ENCODE measurements at regions not wholly inside any gene's neighbourhood (a gene's known extent, or its start where the extent isn't known, plus 50 kb on each side); places are given as distances from the start of the nearest gene placed in this dataset.
"Not testable (repeated sequence)": the region's sequence is repeated elsewhere in the genome, so short reads cannot be mapped to it uniquely, and the experiment has no call there.

DNA sequence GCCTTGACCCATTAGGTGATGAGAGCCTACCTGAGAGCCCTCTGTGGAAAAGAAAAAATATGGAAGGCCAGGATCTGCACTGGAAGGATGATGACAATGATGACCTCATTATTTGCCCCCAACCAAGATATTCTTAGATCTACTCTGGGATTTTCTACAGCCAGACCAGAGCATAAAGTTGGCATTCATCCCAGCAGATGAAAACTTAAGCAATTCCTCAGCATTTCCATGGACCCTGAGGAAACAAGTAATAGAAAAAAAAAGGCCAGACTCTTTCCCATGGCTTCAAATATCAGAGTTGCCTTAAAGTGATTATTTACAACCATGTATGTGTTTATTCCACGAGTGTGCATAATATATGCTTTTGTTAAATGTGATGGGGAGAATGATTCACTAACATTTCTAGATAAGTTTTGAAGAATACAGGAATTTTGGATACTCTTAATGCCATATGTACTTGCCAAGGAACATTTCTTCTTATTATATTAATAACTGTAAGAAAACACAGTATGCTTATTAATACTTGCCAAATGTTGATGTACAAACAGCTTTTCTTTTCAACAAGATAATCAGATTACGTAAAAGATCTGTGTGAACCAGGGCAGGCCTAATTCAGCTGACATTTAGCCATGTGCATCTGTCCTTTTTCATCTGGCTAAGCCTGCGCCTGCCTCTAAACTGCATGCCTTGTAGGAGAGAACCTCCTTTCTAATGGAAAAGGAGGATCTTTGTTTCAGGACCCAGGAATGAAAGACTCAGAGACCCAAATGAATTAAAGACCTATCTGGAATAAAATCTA lies 94.8 kb downstream of the ARRDC3 start:
- DNase-seq (ENCODE audit: low spot score): no peak
- intact Hi-C loops (cut with DNase I): loop anchor here in 1 of 2 donors (10.0 kb wide), 1 partner anchor 96 kb away; the partner anchor contains the start of gene ARRDC3

GRCh38 chr5:91285062-91285461 lies 98.1 kb downstream of the ARRDC3 start:
- intact Hi-C loops (cut with DNase I): loop anchor here in 1 of 2 donors (10.0 kb wide), 1 partner anchor 100 kb away; the partner anchor contains the start of gene ARRDC3
- not testable (repeated sequence) for DNase-seq (ENCODE audit: low spot score)

DNA sequence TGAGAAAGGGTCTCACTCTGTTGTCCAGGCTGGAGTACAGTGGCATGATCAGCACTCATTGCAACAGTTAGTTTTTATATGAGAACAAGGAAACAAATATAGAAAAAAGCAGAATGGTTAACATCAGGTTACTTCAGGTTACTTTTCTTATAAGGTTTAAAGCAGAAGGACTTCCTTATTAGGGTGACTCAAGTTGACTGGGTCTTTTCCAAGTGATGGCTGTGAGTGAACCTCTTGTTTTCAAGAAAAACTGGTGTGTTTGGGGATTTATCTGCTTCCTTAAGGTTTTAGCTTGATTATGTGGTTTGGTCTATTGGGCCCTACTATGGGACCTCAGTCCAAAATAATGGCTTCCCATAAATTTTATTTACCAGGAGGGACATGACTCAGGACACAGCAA lies 99.2 kb downstream of the ARRDC3 start:
- no peak for DNase-seq (ENCODE audit: low spot score)
- intact Hi-C loops (cut with DNase I): loop anchor here (5.0 to 10.0 kb wide), 2 partner anchors 98 to 101 kb away; partner anchors contain the start of gene ARRDC3 (in 2 of the 2)

- intact Hi-C loops (cut with DNase I): loop anchor here (5.0 to 10.0 kb wide), 2 partner anchors 99 to 101 kb away; partner anchors contain the start of gene ARRDC3 (in 2 of the 2)
- no peak for DNase-seq (ENCODE audit: low spot score)
Measured at GRCh38 chr5:91283326-91283725, 99.8 kb downstream of the ARRDC3 start.

GRCh38 chr5:91282210-91282609 lies 100.9 kb downstream of the ARRDC3 start:
- no peak for DNase-seq (ENCODE audit: low spot score)
- intact Hi-C loops (cut with DNase I): loop anchor here (5.0 to 10.0 kb wide), 2 partner anchors 100 to 103 kb away; partner anchors contain the start of gene ARRDC3 (in 2 of the 2)

DNA sequence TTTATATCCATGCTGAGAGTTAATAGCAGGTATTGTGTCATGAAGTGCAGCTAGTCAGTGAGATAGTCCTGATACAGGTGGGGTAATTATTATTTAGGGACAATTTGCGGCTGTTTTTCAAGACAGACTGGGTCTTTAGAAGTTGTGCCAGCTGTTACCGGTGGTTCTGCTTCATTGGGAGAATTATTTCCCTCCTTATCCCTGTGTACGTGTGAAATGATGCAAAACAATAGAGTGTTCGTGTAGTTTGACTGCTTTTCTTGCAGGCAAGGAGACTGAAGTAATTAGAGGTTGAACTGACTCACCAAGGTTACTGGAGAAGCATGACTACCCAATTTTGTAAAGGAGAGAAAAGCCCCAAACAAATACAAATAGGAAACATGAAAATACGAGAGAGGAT lies 101.7 kb downstream of the ARRDC3 start:
- no peak for DNase-seq (ENCODE audit: low spot score)
- intact Hi-C loops (cut with DNase I): loop anchor here (5.0 to 10.0 kb wide), 2 partner anchors 101 to 103 kb away; partner anchors contain the start of gene ARRDC3 (in 2 of the 2)

DNA sequence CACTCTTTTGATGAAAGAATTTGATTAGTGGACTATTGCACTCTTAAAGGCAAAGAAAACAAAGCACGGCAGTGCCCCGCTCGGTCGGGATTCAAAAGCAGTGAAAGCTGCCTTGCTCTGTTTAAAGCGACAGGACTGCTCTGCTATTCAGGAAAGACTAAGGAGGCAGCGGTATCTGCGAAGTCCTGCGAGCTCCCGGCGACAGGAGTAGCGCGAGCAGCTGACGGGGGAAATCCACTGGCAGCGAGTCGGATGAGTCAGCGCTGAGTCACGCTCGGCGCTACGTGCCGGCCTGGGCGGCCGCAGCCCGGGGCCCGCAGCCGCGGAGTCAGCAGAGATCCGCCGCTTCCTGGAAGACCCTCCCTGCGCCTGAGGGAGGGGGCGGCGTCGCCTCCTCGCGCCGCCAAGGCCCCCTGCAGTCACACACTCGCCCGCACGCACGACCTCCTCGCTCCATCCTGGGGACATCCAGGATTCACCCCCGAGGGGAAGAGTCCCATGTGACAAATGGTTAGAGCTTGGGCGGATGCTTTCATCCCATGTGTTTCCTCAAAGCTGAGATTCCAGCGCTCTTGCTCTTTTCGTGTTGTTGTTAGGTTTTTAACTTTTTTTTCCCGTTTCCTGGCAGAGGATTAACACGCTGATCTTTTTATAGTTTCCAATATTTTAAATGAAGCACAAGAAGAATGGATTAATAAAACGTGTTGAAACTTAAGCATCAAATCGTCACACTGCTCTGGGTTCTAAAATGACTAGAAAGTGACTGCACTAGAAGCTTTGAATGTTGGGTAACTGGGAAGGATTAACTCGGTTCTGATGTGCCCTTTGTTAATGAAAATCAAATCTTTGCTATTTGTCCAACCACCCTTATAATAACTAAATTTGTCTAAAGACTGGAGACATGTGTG lies 102.5 kb downstream of the ARRDC3 start:
- DNase-seq (ENCODE audit: low spot score): peak; percentile 98
- intact Hi-C loops (cut with DNase I): loop anchor here (5.0 to 10.0 kb wide), 2 partner anchors 102 to 104 kb away; partner anchors contain the start of gene ARRDC3 (in 2 of the 2)

GRCh38 chr5:91277840-91278239 lies 105.3 kb downstream of the ARRDC3 start:
- intact Hi-C loops (cut with DNase I): no loop called here
- DNase-seq (ENCODE audit: low spot score): no peak

GRCh38 chr5:91277093-91277626 lies 106.0 kb downstream of the ARRDC3 start:
- intact Hi-C loops (cut with DNase I): no loop called here

DNA sequence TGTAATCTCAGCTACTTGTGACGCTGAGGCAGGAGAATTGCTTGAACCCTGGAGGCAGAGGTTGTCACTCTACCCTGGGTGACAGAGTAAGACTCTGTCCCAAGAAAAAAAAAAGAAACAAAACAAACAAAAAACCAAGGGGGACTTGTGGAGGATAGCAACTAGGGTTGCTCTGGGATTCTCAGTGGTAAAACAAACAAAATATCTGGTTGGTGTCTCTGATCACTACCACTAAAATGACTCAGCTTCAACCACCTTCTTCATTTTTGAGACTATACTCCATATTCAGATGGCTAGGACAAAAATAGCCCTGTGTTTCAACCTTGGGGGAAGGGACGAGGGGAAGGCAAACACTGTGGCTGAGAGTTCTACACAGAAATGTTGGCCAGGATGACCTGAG lies 110.3 kb downstream of the ARRDC3 start:
- no peak for DNase-seq (ENCODE audit: low spot score)
- intact Hi-C loops (cut with DNase I): no loop called here

More at GRCh38 chr5:91277093-91277626, 106.0 kb downstream of the ARRDC3 start:
- DNase-seq (ENCODE audit: low spot score): no peak

DNA sequence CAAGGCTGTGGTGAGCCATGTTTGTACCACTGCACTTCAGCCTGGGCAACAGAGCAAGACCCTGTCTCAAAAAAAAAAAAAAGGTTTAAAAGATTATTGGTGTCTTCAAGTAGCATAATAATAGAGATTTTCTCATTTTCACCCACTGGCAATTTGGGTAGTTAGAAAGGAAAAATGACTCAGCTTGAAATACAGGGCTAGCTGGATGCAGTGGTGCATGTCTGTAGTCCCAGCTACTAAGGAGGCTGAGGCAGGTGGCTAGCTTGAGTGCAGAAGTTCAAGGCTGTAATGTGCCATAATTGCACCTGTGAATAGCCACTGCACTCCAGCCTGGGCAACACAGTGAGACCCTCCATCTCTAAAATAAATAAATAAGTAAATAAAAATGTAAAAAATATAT lies 111.1 kb downstream of the ARRDC3 start:
- DNase-seq (ENCODE audit: low spot score): no peak
- intact Hi-C loops (cut with DNase I): no loop called here

GRCh38 chr5:91269198-91269597 lies 113.9 kb downstream of the ARRDC3 start:
- intact Hi-C loops (cut with DNase I): no loop called here
- no peak for DNase-seq (ENCODE audit: low spot score)

DNA sequence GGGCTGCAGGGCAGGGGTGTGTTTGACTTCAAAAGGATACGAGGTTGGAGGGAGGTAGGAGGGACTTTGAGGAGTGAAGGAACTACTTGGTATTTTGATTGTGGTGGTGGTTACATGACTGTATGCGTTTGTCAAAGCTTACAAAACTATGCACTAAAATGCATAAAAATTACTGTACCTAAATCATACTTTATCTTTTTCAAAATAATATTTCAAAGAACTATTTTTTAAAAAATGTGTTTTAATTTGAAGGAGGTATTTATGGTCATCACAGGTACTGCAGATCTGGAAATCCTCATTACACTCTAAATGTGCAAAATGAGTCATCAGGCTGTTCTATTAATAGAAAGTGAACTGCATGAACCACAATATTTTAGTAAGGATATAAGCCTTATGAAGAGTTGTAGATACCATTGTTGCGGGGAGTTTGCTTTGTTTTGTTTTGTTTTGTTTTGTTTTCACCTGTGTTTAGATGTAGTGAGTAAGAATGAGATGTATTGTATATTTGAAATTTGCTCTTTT lies 116.9 kb downstream of the ARRDC3 start:
- intact Hi-C loops (cut with DNase I): no loop called here
- no peak for DNase-seq (ENCODE audit: low spot score)

DNA sequence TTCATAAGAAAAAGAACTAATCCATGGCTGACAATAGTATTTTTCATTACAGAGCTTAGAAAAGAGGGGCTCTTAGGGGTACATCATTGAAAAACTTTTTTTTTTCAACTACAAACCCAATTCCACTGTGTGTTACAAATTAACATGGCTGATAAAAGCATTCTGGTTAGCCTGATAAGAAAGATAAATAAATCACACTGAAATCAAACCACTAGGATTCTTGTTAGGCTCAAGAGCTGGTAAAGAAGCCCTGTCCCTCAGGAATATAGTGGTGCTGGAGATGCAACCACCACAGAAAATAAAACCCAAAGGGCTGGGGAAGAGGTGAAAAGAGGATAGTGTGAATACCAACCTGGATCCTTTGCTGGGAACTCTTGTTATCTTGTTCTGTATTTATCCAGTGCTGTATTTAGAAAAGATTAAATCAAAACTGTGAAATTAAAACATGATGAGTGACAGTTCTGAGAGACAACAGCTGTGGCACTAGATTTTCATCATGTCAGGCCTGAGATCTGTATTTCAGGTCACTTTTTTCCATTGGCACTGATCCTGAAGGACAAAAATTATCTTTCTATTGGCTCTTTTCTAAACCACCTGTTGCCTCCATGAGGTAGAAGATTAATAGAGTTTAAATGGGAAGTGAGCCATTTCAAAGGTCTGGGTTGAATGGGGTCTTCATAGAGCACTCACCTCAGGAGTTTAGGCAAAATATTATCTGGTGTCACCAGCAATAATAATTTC lies 118.6 kb downstream of the ARRDC3 start:
- DNase-seq (ENCODE audit: low spot score): no peak
- intact Hi-C loops (cut with DNase I): no loop called here

- intact Hi-C loops (cut with DNase I): no loop called here
- no peak for DNase-seq (ENCODE audit: low spot score)
Measured at GRCh38 chr5:91263898-91264297, 119.2 kb downstream of the ARRDC3 start.

DNA sequence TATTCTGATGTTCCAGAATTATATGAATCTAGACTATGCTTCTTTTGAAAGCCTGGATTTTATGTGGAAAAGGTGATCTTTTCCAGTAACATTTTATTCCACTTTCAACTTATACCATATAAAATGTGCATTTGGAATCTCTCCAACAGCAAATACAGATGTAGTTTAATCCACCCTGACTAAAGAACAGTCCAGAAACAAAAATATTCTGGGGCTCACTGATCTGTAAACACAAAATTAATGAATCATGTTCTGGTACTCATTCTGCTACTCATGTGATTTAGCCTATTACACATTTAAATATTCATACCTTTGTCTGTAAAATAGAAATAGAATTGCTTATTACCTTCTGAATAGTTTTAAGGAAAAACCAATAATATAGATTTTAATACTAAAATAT lies 125.8 kb downstream of the ARRDC3 start:
- no peak for DNase-seq (ENCODE audit: low spot score)
- intact Hi-C loops (cut with DNase I): loop anchor here in 1 of 2 donors (10.0 kb wide), 1 partner anchor 462 kb away; no protein-coding TSS in a partner anchor

DNA sequence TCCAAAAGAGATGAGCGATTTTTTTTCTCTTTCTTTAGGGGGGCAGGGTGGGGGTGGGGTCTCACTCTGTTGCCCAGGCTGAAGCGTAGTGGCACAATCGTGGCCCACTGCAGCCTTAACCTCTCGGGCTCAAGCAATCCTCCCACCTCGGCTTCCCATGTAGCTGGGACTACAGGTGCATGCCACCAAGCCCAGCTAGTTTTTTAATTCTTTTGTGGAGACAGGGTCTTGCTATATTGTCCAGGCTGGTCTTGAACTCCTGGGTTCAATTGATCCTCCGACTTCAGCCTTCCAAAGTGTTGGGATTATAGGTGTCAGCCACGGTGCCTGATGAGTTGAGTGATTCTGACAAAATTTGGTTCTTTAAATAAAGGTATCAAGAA lies 127.0 kb downstream of the ARRDC3 start:
- intact Hi-C loops (cut with DNase I): loop anchor here in 1 of 2 donors (10.0 kb wide), 1 partner anchor 461 kb away; no protein-coding TSS in a partner anchor
- no peak for DNase-seq (ENCODE audit: low spot score)

DNA sequence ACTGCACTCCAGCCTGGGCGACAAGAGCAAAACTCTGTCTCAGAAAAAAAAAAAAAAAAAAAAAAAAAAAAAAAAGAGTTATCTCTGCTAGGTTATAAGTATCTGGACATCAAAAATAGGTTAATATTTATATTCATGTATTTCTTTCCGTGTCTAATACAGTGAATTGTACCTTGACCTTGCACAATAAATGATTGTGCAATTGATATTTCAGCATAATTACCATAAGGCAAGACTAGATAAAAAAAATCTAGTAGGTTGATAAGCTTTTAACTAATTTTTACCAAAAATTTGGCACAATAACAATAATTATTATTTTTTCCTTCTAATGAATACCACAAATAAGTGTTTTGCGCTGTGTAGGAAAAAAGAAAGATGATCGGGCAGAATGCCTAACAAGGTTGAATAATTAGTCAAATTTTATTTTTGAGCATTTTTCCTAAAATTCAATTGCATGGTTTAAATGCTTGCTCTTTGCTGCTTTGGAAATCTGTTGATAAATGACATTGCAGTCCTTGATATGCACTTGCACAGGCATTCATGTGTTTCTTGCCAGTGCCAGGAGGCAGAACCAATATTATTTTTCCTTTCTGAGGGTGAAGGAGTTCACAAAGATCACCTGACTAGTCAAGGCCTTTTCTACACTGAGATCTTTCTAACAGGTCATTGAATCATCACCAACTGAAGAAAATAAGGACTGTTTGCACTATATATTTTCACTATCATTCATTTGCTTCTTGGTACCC lies 127.5 kb downstream of the ARRDC3 start:
- intact Hi-C loops (cut with DNase I): loop anchor here in 1 of 2 donors (10.0 kb wide), 1 partner anchor 461 kb away; no protein-coding TSS in a partner anchor
- no peak for DNase-seq (ENCODE audit: low spot score)
